ENCODE measurements at regions not wholly inside any gene's neighbourhood (a gene's known extent, or its start where the extent isn't known, plus 50 kb on each side); places are given as distances from the start of the nearest gene placed in this dataset.

DNA sequence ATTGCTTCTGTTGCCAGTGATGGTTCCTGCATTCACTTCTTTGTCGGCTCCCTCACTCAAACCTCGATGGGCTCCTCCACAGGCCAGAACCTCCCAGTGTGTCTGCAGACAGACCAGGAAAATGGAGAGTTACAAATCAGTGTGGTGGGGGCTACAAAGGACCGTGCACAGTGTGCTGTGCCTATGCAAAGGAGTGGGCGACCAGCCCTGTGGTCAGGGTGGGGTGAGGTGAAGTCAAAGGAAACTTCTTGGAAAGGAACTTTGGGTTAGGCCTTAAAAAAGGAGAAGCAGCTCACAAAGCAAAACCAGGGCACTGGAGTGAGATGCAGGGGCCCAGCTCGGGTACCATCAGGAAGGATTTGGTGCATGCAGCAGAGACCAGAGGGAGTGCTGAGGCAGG lies 304.3 kb upstream of the ZMIZ1 start:
- Histone ChIP-seq H3K9ac (ENCODE audit: insufficient read depth, low read length) (no peak overlapping the region), H3K27me3 (ENCODE audit: control insufficient read depth, insufficient read depth, low read length) (peaks cover 8% of the 10 kb centered on the region), H3K4me1 (ENCODE audit: control insufficient read depth, extremely low read depth, insufficient read depth, low read length) (no peaks in the 10 kb centered on the region), H3K79me2 (ENCODE audit: control insufficient read depth, insufficient read depth, low read length) (no peaks in the 10 kb centered on the region), H3K36me3 (ENCODE audit: control insufficient read depth, insufficient read depth, low read length) (no peaks in the 10 kb centered on the region), H2AFZ (ENCODE audit: low read length) (no peak overlapping the region), H3K9me3 (ENCODE audit: control insufficient read depth, insufficient read depth, low read depth, low read length) (no peaks in the 10 kb centered on the region), H3K27ac (ENCODE audit: insufficient read depth, low read length) (no peak overlapping the region), H4K20me1 (ENCODE audit: control insufficient read depth, extremely low read depth, insufficient read depth, low read length) (no peaks in the 10 kb centered on the region), H3K4me3 (replicated peaks in 1 of 4; ENCODE audit: control extremely low read depth in 1 of 4, insufficient read depth in 1 of 4, low read depth in 3 of 4, low read length in 4 of 4) (no peak overlapping the region), H3K4me2 (ENCODE audit: extremely low read depth, insufficient read depth, low read length) (no peak overlapping the region)
- TF ChIP-seq, protein P1, sequence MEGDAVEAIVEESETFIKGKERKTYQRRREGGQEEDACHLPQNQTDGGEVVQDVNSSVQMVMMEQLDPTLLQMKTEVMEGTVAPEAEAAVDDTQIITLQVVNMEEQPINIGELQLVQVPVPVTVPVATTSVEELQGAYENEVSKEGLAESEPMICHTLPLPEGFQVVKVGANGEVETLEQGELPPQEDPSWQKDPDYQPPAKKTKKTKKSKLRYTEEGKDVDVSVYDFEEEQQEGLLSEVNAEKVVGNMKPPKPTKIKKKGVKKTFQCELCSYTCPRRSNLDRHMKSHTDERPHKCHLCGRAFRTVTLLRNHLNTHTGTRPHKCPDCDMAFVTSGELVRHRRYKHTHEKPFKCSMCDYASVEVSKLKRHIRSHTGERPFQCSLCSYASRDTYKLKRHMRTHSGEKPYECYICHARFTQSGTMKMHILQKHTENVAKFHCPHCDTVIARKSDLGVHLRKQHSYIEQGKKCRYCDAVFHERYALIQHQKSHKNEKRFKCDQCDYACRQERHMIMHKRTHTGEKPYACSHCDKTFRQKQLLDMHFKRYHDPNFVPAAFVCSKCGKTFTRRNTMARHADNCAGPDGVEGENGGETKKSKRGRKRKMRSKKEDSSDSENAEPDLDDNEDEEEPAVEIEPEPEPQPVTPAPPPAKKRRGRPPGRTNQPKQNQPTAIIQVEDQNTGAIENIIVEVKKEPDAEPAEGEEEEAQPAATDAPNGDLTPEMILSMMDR (conservative IDR thresholded peaks at IDR 0.05 in 1 of 2, IDR thresholded peaks at IDR 0.05 in 1 of 2; ENCODE audit: low read depth in 1 of 2, low read length in 2 of 2), result no peak
- TF ChIP-seq EZH2 (IDR thresholded peaks at IDR 0.05; ENCODE audit: low read length, missing control alignments), result no peak
- DNase-seq (ENCODE audit: low read depth in 2 of 2), result no peak

DNA sequence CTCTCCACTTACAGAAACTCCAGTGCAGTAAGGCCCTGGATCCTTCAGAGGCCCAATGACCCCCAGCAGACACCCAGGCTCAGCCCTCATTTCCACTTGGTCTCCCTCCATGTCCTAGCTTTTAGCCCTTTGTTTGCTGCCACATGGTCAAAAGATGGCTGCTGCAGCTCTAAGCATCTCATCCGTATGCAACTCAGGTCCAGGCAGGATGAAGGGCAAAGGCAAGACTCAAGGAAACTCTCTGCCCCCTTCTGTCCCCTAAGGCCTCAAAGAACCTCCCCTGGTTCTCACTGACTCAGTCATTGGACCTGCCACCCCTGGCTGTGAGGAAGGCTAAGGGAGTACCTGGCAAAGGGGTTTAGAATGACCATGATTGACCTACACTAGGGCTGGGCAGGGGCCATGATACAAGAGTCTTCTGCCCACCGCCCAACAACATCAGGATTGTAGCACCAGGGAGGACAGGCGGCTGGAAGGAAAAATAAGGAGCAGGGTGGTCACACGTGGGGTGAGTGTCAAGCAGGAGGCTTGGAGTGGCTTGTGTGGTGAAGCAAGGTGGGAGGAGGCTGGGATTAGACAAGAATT lies 303.8 kb upstream of the ZMIZ1 start:
- H4K20me1 ChIP-seq (ENCODE audit: control insufficient read depth, extremely low read depth, insufficient read depth, low read length), result no peaks in the 10 kb centered on the region
- TF ChIP-seq EZH2 (IDR thresholded peaks at IDR 0.05; ENCODE audit: low read length, missing control alignments), result no peak
- TF ChIP-seq, protein P1 (conservative IDR thresholded peaks at IDR 0.05 in 1 of 2, IDR thresholded peaks at IDR 0.05 in 1 of 2; ENCODE audit: low read depth in 1 of 2, low read length in 2 of 2), result no peak
- no peak for DNase-seq (ENCODE audit: low read depth in 2 of 2)
- no peak overlapping the region for H2AFZ ChIP-seq (ENCODE audit: low read length)
- no peaks in the 10 kb centered on the region for H3K4me1 ChIP-seq (ENCODE audit: control insufficient read depth, extremely low read depth, insufficient read depth, low read length)
- no peak overlapping the region for H3K4me2 ChIP-seq (ENCODE audit: extremely low read depth, insufficient read depth, low read length)
- H3K27ac ChIP-seq (ENCODE audit: insufficient read depth, low read length), result no peak overlapping the region
- H3K4me3 ChIP-seq (replicated peaks in 1 of 4; ENCODE audit: control extremely low read depth in 1 of 4, insufficient read depth in 1 of 4, low read depth in 3 of 4, low read length in 4 of 4), result no peak overlapping the region
- H3K27me3 ChIP-seq (ENCODE audit: control insufficient read depth, insufficient read depth, low read length), result peaks cover 8% of the 10 kb centered on the region
- H3K79me2 ChIP-seq (ENCODE audit: control insufficient read depth, insufficient read depth, low read length), result no peaks in the 10 kb centered on the region
- no peak overlapping the region for H3K9ac ChIP-seq (ENCODE audit: insufficient read depth, low read length)
- no peaks in the 10 kb centered on the region for H3K36me3 ChIP-seq (ENCODE audit: control insufficient read depth, insufficient read depth, low read length)
- H3K9me3 ChIP-seq (ENCODE audit: control insufficient read depth, insufficient read depth, low read depth, low read length), result no peaks in the 10 kb centered on the region

DNA sequence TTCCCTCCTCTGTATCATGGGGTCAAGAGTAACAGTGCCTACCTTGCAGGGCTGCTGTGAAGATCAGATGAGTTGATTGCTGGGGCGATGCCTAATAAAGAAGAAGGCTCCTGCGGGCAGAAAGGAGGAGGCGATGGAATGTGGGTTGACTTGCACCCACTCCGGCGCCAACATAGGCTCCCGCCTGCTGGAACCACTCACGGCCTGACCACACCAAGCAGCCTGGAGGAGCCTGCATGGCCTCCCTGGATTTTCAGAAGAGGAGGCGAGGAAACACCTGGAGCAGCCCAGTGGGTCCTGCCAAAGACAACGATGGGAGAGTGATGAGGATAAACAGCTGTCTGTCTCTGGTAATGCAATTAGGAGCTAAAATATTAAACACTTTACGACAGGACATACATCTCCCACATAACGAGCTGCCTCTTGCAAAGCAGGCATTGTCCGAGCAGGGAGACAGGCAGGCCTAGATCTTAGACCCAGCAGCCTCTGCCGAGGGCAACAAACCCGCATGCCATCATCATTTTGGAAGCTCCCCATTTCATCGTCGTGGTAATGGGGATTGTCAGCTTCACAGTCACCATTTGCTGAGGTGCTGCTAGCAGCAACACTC lies 302.9 kb upstream of the ZMIZ1 start:
- no peaks in the 10 kb centered on the region for H3K4me1 ChIP-seq (ENCODE audit: control insufficient read depth, extremely low read depth, insufficient read depth, low read length)
- TF ChIP-seq, protein P1 (conservative IDR thresholded peaks at IDR 0.05 in 1 of 2, IDR thresholded peaks at IDR 0.05 in 1 of 2; ENCODE audit: low read depth in 1 of 2, low read length in 2 of 2), result no peak
- no peak for TF ChIP-seq EZH2 (IDR thresholded peaks at IDR 0.05; ENCODE audit: low read length, missing control alignments)
- H3K4me3 ChIP-seq (replicated peaks in 1 of 4; ENCODE audit: control extremely low read depth in 1 of 4, insufficient read depth in 1 of 4, low read depth in 3 of 4, low read length in 4 of 4), result no peak overlapping the region
- DNase-seq (ENCODE audit: low read depth in 2 of 2), result no peak
- no peaks in the 10 kb centered on the region for H3K9me3 ChIP-seq (ENCODE audit: control insufficient read depth, insufficient read depth, low read depth, low read length)
- no peaks in the 10 kb centered on the region for H3K36me3 ChIP-seq (ENCODE audit: control insufficient read depth, insufficient read depth, low read length)
- H2AFZ ChIP-seq (ENCODE audit: low read length), result no peak overlapping the region
- H3K27me3 ChIP-seq (ENCODE audit: control insufficient read depth, insufficient read depth, low read length), result peaks cover 8% of the 10 kb centered on the region
- no peak overlapping the region for H3K9ac ChIP-seq (ENCODE audit: insufficient read depth, low read length)
- no peak overlapping the region for H3K27ac ChIP-seq (ENCODE audit: insufficient read depth, low read length)
- no peak overlapping the region for H3K4me2 ChIP-seq (ENCODE audit: extremely low read depth, insufficient read depth, low read length)
- H4K20me1 ChIP-seq (ENCODE audit: control insufficient read depth, extremely low read depth, insufficient read depth, low read length), result no peaks in the 10 kb centered on the region
- H3K79me2 ChIP-seq (ENCODE audit: control insufficient read depth, insufficient read depth, low read length), result no peaks in the 10 kb centered on the region
